ENCODE measurements at regions not wholly inside any gene's neighbourhood (a gene's known extent, or its start where the extent isn't known, plus 50 kb on each side); places are given as distances from the start of the nearest gene placed in this dataset.
A peak's percentile ranks its signal among the peaks of the same experiment; 100 is the strongest.
"Not testable (repeated sequence)": the region's sequence is repeated elsewhere in the genome, so short reads cannot be mapped to it uniquely, and the experiment has no call there.

DNA sequence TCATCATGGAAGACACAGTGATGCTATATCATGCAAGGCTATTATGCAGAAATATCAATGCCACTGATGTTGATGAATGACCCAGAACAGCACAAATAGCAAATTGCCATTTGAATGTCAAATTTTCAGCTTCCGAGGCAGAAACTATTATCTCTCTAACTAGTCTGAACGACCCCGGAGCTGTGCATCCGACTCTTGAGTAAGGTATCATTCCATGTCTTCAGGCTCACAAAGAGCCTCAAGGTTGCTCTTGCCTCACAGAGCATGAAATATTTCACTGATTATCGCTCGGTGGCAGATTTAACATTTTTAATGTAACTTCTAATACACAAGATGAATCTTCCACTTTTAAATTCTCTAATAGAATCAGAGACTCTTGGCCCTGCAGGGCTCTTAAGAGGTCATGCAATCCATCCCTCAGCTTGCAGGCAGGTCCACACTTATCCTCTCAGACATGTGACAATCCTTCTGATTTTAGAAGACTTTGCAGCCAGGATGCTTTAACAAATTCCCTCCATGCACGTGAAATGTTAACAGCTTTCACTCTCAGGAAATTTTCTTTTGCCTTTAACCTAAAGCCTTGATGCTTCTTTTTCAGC is 221.0 kb downstream of the FRK start:
- CTCF ChIA-PET = interaction anchor here (0.9 kb wide), 1 partner anchor 56 kb away, joined by 3 read pairs; no protein-coding TSS in a partner anchor
- no peaks in the 10 kb centered on the region for H3K27me3 Mint-ChIP-seq (ENCODE audit: unreplicated experiment)

GRCh38 chr6:115838763-115839401 is 221.8 kb downstream of the FRK start:
- intact Hi-C loops (cut with micrococcal nuclease; ENCODE audit: unreplicated experiment) = loop anchor here (5.0 kb wide), 1 partner anchor 43 kb away; no protein-coding TSS in a partner anchor
- H3K4me3 Mint-ChIP-seq (ENCODE audit: low read depth, unreplicated experiment) = no peak overlapping the region
- peak; percentile 62 for TF ChIP-seq CTCF (IDR thresholded peaks at IDR 0.05; ENCODE audit: unreplicated experiment)
- peak; percentile 61 for DNase-seq
- BruUV-seq (replicated peaks) = no TSS peak
- no peaks in the 10 kb centered on the region for H3K27me3 Mint-ChIP-seq (ENCODE audit: unreplicated experiment)
- H3K4me1 Mint-ChIP-seq (ENCODE audit: low read depth, unreplicated experiment) = no peaks in the 10 kb centered on the region
- H3K9me3 Mint-ChIP-seq (ENCODE audit: low read depth, unreplicated experiment) = peaks cover 3% of the 10 kb centered on the region
- H3K36me3 Mint-ChIP-seq (ENCODE audit: insufficient read depth, unreplicated experiment) = no peaks in the 10 kb centered on the region
- no peak overlapping the region for H3K27ac Mint-ChIP-seq (ENCODE audit: unreplicated experiment)
- CTCF ChIA-PET = interaction anchor here (0.9 to 1.0 kb wide), 2 partner anchors 15 to 55 kb away, joined by 3 read pairs; no protein-coding TSS in a partner anchor

More for the DNA sequence above, 221.0 kb downstream of the FRK start:
- BruUV-seq (replicated peaks) = no TSS peak
- H3K36me3 Mint-ChIP-seq (ENCODE audit: insufficient read depth, unreplicated experiment) = no peaks in the 10 kb centered on the region
- DNase-seq = no peak
- no peaks in the 10 kb centered on the region for H3K4me1 Mint-ChIP-seq (ENCODE audit: low read depth, unreplicated experiment)
- TF ChIP-seq CTCF (IDR thresholded peaks at IDR 0.05; ENCODE audit: unreplicated experiment) = no peak
- peaks cover 3% of the 10 kb centered on the region for H3K9me3 Mint-ChIP-seq (ENCODE audit: low read depth, unreplicated experiment)
- intact Hi-C loops (cut with micrococcal nuclease; ENCODE audit: unreplicated experiment) = loop anchor here (5.0 kb wide), 1 partner anchor 43 kb away; no protein-coding TSS in a partner anchor
- no peak overlapping the region for H3K4me3 Mint-ChIP-seq (ENCODE audit: low read depth, unreplicated experiment)
- no peak overlapping the region for H3K27ac Mint-ChIP-seq (ENCODE audit: unreplicated experiment)

DNA sequence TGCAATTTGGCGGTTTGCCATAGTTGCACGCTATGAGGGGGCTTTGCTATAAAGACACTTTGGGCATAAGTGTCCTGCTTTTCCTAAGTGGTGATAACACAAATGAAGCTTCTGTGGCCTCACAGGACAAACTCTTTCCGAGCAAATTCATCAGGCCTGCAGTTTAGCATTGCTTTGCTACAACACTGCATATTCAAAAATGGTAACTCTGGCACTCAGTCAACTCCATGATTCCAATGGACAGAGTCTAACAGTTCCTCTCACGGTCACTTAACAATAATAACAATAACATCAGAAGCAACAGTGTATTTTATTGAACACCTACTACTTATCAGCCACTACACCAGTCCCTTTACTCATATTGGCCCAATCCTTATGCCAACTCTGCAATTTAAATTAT is 222.5 kb downstream of the FRK start:
- no peaks in the 10 kb centered on the region for H3K4me1 Mint-ChIP-seq (ENCODE audit: low read depth, unreplicated experiment)
- no peak overlapping the region for H3K4me3 Mint-ChIP-seq (ENCODE audit: low read depth, unreplicated experiment)
- no peak for DNase-seq
- intact Hi-C loops (cut with micrococcal nuclease; ENCODE audit: unreplicated experiment) = loop anchor here (5.0 kb wide), 1 partner anchor 44 kb away; no protein-coding TSS in a partner anchor
- no peak for TF ChIP-seq CTCF (IDR thresholded peaks at IDR 0.05; ENCODE audit: unreplicated experiment)
- H3K36me3 Mint-ChIP-seq (ENCODE audit: insufficient read depth, unreplicated experiment) = no peaks in the 10 kb centered on the region
- H3K27me3 Mint-ChIP-seq (ENCODE audit: unreplicated experiment) = no peaks in the 10 kb centered on the region
- BruUV-seq (replicated peaks) = no TSS peak
- H3K9me3 Mint-ChIP-seq (ENCODE audit: low read depth, unreplicated experiment) = peaks cover 3% of the 10 kb centered on the region
- H3K27ac Mint-ChIP-seq (ENCODE audit: unreplicated experiment) = no peak overlapping the region
- CTCF ChIA-PET = interaction anchor here (1.0 kb wide), 1 partner anchor 15 kb away, joined by 3 read pairs; no protein-coding TSS in a partner anchor

DNA sequence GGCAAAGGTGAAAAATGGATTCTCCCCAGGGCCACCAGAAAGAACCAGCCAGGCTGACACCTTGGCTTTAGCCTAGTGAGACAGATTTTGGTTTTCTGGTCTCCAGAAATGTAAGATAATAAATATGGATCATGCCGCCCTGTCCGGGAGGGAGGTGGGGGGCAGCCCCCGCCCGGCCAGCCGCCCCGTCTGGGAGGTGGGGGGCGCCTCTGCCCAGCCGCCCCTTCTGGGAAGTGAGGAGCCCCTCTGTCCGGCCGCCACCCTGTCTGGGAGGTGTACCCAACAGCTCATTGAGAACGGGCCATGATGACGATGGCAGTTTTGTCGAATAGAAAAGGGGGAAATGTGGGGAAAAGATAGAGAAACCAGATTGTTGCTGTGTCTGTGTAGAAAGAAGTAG is 224.3 kb downstream of the FRK start:
- H3K4me1 Mint-ChIP-seq (ENCODE audit: low read depth, unreplicated experiment); H3K4me3 Mint-ChIP-seq (ENCODE audit: low read depth, unreplicated experiment); H3K27ac Mint-ChIP-seq (ENCODE audit: unreplicated experiment); H3K27me3 Mint-ChIP-seq (ENCODE audit: unreplicated experiment); H3K36me3 Mint-ChIP-seq (ENCODE audit: insufficient read depth, unreplicated experiment); BruUV-seq (replicated peaks); CTCF ChIA-PET; DNase-seq; H3K9me3 Mint-ChIP-seq (ENCODE audit: low read depth, unreplicated experiment): not testable (repeated sequence)
- intact Hi-C loops (cut with micrococcal nuclease; ENCODE audit: unreplicated experiment) = loop anchor here (5.0 kb wide), 1 partner anchor 46 kb away; no protein-coding TSS in a partner anchor

All from Calu3 (cell line).